B cell (primary cell): ENCODE measurements at regions not wholly inside any gene's neighbourhood (a gene's known extent, or its start where the extent isn't known, plus 50 kb on each side); places are given as distances from the start of the nearest gene placed in this dataset.
"Not testable (repeated sequence)": the region's sequence is repeated elsewhere in the genome, so short reads cannot be mapped to it uniquely, and the experiment has no call there.

Source experiments
- EZH2 ChIP-seq: IDR thresholded peaks from 2 replicates; pipeline ENCODE4 v1.6.1; 2012; ENCODE audit warnings: borderline replicate concordance, low read depth, mild to moderate bottlenecking, moderate library complexity, low read length; ENCODE audit not compliant: insufficient read depth, poor library complexity, severe bottlenecking
- TF ChIP-seq, protein P1 (sequence below): fragments of 200-600 bp; IDR thresholded peaks from one replicate; pipeline ENCODE4 v1.8.0; 2022; ENCODE audit warnings: antibody characterized with exemption, mild to moderate bottlenecking

DNA sequence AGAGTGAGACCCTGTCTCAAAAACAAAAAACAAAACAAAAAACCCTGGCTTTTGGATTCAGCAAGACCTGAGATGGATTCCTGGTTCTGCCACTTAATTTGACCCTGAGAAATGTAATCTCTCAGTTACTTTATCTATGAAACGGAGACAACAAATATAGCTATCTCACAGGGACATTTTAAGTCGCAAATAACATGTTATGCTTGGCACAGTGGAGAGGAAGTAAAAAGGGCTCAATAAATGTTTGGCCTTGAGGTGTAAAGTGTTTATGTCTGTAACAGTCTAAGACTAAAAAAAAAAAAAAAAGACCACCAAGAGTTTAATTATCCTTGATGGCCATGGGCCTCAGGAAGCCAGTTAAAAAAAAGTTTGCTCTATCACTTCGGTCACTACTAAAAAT, 116.0 kb upstream of the VOPP1 start:
- TF ChIP-seq, protein P1, sequence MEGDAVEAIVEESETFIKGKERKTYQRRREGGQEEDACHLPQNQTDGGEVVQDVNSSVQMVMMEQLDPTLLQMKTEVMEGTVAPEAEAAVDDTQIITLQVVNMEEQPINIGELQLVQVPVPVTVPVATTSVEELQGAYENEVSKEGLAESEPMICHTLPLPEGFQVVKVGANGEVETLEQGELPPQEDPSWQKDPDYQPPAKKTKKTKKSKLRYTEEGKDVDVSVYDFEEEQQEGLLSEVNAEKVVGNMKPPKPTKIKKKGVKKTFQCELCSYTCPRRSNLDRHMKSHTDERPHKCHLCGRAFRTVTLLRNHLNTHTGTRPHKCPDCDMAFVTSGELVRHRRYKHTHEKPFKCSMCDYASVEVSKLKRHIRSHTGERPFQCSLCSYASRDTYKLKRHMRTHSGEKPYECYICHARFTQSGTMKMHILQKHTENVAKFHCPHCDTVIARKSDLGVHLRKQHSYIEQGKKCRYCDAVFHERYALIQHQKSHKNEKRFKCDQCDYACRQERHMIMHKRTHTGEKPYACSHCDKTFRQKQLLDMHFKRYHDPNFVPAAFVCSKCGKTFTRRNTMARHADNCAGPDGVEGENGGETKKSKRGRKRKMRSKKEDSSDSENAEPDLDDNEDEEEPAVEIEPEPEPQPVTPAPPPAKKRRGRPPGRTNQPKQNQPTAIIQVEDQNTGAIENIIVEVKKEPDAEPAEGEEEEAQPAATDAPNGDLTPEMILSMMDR, result not testable (repeated sequence)
- TF ChIP-seq EZH2, result not testable (repeated sequence)
